DMS 273 (cell line): ENCODE measurements at regions not wholly inside any gene's neighbourhood (a gene's known extent, or its start where the extent isn't known, plus 50 kb on each side); places are given as distances from the start of the nearest gene placed in this dataset.
A peak's percentile ranks its signal among the peaks of the same experiment; 100 is the strongest.
"Not testable (repeated sequence)": the region's sequence is repeated elsewhere in the genome, so short reads cannot be mapped to it uniquely, and the experiment has no call there.

Source experiments
- DNase-seq: peaks from one replicate; lab custom pipeline; 2025; ENCODE audit not compliant: unreplicated experiment; lab: John Stamatoyannopoulos, UW

GRCh38 chr11:21921151-21921550 lies 271.7 kb upstream of the ANO5 start:
- no peak for DNase-seq

- DNase-seq, result no peak
Measured at GRCh38 chr11:21924262-21924661, 268.6 kb upstream of the ANO5 start.

- DNase-seq, result no peak
Measured at GRCh38 chr11:21927628-21928027, 265.3 kb upstream of the ANO5 start.

GRCh38 chr11:21928847-21929246 lies 264.0 kb upstream of the ANO5 start:
- DNase-seq, result no peak

- no peak for DNase-seq
Measured at GRCh38 chr11:21930408-21930807, 262.5 kb upstream of the ANO5 start.

- no peak for DNase-seq
Measured at GRCh38 chr11:21931436-21932101, 261.3 kb upstream of the ANO5 start.

GRCh38 chr11:21933095-21933494 lies 259.8 kb upstream of the ANO5 start:
- DNase-seq, result peak; percentile 4

GRCh38 chr11:21944577-21944976 lies 248.3 kb upstream of the ANO5 start:
- no peak for DNase-seq

- DNase-seq, result no peak
Measured at GRCh38 chr11:21948876-21949275, 244.0 kb upstream of the ANO5 start.

- no peak for DNase-seq
Measured at GRCh38 chr11:21949763-21950413, 243.0 kb upstream of the ANO5 start.

- no peak for DNase-seq
Measured at GRCh38 chr11:21963013-21963412, 229.9 kb upstream of the ANO5 start.

- no peak for DNase-seq
Measured at GRCh38 chr11:21965221-21965620, 227.7 kb upstream of the ANO5 start.

- DNase-seq, result no peak
Measured at GRCh38 chr11:21968702-21969101, 224.2 kb upstream of the ANO5 start.

- no peak for DNase-seq
Measured at GRCh38 chr11:21969841-21970240, 223.0 kb upstream of the ANO5 start.

- no peak for DNase-seq
Measured at GRCh38 chr11:21975242-21975641, 217.6 kb upstream of the ANO5 start.

GRCh38 chr11:21976210-21976609 lies 216.7 kb upstream of the ANO5 start:
- no peak for DNase-seq

GRCh38 chr11:21983431-21983830 lies 209.5 kb upstream of the ANO5 start:
- no peak for DNase-seq

GRCh38 chr11:21986361-21986760 lies 206.5 kb upstream of the ANO5 start:
- no peak for DNase-seq

GRCh38 chr11:21987261-21987660 lies 205.6 kb upstream of the ANO5 start:
- no peak for DNase-seq

- DNase-seq, result peak; percentile 24
Measured at GRCh38 chr11:21988477-21988876, 204.4 kb upstream of the ANO5 start.

- DNase-seq, result not testable (repeated sequence)
Measured at GRCh38 chr11:22001803-22002202, 191.1 kb upstream of the ANO5 start.

GRCh38 chr11:22006901-22007300 lies 186.0 kb upstream of the ANO5 start:
- DNase-seq, result no peak

- no peak for DNase-seq
Measured at GRCh38 chr11:22031791-22032190, 161.1 kb upstream of the ANO5 start.
